ENCODE measurements at regions not wholly inside any gene's neighbourhood (a gene's known extent, or its start where the extent isn't known, plus 50 kb on each side); places are given as distances from the start of the nearest gene placed in this dataset.
A peak's percentile ranks its signal among the peaks of the same experiment; 100 is the strongest.

GRCh38 chr3:165640031-165640430 lies 197.2 kb downstream of the BCHE start:
- TF ChIP-seq FOXM1 (IDR thresholded peaks at IDR 0.05; ENCODE audit: borderline replicate concordance, low read depth): no peak
- TF ChIP-seq EGR1 (IDR thresholded peaks at IDR 0.05): no peak
- no peak for TF ChIP-seq MAX (IDR thresholded peaks at IDR 0.05)
- TF ChIP-seq EP300 (IDR thresholded peaks at IDR 0.05; ENCODE audit: borderline replicate concordance): no peak
- no peak for TF ChIP-seq TCF12 (IDR thresholded peaks at IDR 0.05; ENCODE audit: low read depth)
- no peak for TF ChIP-seq TEAD4 (IDR thresholded peaks at IDR 0.05)
- TF ChIP-seq, protein P1, sequence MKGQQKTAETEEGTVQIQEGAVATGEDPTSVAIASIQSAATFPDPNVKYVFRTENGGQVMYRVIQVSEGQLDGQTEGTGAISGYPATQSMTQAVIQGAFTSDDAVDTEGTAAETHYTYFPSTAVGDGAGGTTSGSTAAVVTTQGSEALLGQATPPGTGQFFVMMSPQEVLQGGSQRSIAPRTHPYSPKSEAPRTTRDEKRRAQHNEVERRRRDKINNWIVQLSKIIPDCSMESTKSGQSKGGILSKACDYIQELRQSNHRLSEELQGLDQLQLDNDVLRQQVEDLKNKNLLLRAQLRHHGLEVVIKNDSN (IDR thresholded peaks at IDR 0.05): no peak
- TF ChIP-seq RAD21 (IDR thresholded peaks at IDR 0.05; ENCODE audit: low read depth): no peak
- no peak for TF ChIP-seq CEBPB (IDR thresholded peaks at IDR 0.05)

GRCh38 chr3:165638034-165638433 lies 199.2 kb downstream of the BCHE start:
- no peak for TF ChIP-seq TAF1 (IDR thresholded peaks at IDR 0.05; ENCODE audit: low read depth)

DNA sequence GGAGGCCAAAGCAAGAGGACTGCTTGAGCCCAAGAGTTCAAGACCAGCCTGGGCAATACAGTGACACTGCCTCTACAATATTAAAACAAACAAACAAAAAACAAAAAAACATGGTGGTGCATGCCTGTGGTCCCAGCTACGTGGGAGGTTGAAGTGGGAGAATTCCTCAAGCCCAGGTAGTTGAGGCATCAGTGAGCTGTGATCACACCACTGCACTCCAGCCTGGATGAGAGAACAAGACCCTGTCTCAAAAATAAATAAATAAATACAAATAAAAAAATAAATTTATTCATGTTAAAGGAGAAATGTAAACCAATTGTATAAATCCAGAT lies 200.6 kb downstream of the BCHE start:
- TF ChIP-seq EP300 (IDR thresholded peaks at IDR 0.05; ENCODE audit: borderline replicate concordance): no peak
- TF ChIP-seq YY1 (IDR thresholded peaks at IDR 0.05; ENCODE audit: low read depth): no peak
- TF ChIP-seq CEBPB (IDR thresholded peaks at IDR 0.05): no peak
- TF ChIP-seq TEAD4 (IDR thresholded peaks at IDR 0.05): no peak
- TF ChIP-seq RAD21 (IDR thresholded peaks at IDR 0.05; ENCODE audit: low read depth): no peak
- no peak for TF ChIP-seq TCF12 (IDR thresholded peaks at IDR 0.05; ENCODE audit: low read depth)

GRCh38 chr3:165635791-165636683 lies 201.2 kb downstream of the BCHE start:
- no peak for TF ChIP-seq YY1 (IDR thresholded peaks at IDR 0.05; ENCODE audit: low read depth)
- no peak for TF ChIP-seq TAF1 (IDR thresholded peaks at IDR 0.05; ENCODE audit: low read depth)
- TF ChIP-seq, protein P2, sequence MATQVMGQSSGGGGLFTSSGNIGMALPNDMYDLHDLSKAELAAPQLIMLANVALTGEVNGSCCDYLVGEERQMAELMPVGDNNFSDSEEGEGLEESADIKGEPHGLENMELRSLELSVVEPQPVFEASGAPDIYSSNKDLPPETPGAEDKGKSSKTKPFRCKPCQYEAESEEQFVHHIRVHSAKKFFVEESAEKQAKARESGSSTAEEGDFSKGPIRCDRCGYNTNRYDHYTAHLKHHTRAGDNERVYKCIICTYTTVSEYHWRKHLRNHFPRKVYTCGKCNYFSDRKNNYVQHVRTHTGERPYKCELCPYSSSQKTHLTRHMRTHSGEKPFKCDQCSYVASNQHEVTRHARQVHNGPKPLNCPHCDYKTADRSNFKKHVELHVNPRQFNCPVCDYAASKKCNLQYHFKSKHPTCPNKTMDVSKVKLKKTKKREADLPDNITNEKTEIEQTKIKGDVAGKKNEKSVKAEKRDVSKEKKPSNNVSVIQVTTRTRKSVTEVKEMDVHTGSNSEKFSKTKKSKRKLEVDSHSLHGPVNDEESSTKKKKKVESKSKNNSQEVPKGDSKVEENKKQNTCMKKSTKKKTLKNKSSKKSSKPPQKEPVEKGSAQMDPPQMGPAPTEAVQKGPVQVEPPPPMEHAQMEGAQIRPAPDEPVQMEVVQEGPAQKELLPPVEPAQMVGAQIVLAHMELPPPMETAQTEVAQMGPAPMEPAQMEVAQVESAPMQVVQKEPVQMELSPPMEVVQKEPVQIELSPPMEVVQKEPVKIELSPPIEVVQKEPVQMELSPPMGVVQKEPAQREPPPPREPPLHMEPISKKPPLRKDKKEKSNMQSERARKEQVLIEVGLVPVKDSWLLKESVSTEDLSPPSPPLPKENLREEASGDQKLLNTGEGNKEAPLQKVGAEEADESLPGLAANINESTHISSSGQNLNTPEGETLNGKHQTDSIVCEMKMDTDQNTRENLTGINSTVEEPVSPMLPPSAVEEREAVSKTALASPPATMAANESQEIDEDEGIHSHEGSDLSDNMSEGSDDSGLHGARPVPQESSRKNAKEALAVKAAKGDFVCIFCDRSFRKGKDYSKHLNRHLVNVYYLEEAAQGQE (IDR thresholded peaks at IDR 0.05; ENCODE audit: low read depth): no peak
- no peak for TF ChIP-seq MAX (IDR thresholded peaks at IDR 0.05)
- no peak for TF ChIP-seq CREB1 (IDR thresholded peaks at IDR 0.05; ENCODE audit: low read depth)
- TF ChIP-seq TCF12 (IDR thresholded peaks at IDR 0.05; ENCODE audit: low read depth): no peak
- TF ChIP-seq EP300 (IDR thresholded peaks at IDR 0.05; ENCODE audit: borderline replicate concordance): no peak
- TF ChIP-seq FOXM1 (IDR thresholded peaks at IDR 0.05; ENCODE audit: borderline replicate concordance, low read depth): no peak
- TF ChIP-seq EGR1 (IDR thresholded peaks at IDR 0.05): no peak

DNA sequence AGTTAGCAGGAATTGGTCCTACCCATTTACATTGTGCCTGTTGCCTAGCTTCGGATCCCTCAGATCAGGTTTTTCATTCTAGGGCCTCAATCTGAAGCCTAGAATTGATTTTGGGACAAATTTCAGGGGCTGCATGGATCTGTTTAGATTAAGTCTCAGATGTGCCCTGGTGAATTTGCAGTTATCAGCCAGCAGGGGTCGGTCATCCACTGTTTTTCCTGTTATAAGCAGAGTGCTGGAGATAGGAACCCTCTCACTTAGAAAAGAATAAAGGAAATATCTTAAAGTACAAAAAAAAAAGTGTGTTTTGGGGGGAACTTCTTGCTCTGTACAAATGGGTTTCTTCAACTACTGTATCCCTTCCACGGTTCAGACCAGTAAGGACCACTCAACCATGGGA lies 212.5 kb downstream of the BCHE start:
- TF ChIP-seq NFIC (IDR thresholded peaks at IDR 0.05): no peak
- peak; percentile 53 for TF ChIP-seq RAD21 (IDR thresholded peaks at IDR 0.05; ENCODE audit: low read depth)

DNA sequence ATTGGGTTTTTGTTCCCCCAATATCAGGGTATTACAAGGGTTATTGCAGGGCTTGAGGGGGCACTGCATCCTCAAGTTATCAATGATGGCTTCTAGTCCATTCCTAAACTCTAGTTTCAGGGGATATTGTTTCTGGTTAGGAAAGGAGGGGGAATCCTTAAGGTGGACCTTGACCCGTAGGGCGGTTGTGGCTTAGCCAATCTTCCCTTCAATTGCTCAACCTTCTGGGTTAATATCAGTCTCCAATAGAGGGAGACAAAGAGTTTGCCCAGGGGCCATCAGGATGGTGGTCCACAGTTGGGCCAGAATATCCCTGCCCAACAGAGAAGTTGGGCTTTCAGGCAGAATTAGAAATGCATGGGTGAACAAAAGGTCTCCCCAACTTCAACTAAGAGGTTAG lies 214.9 kb downstream of the BCHE start:
- no peak for TF ChIP-seq TEAD4 (IDR thresholded peaks at IDR 0.05)
- no peak for TF ChIP-seq FOXM1 (IDR thresholded peaks at IDR 0.05; ENCODE audit: borderline replicate concordance, low read depth)
- TF ChIP-seq NFIC (IDR thresholded peaks at IDR 0.05): no peak
- TF ChIP-seq YY1 (IDR thresholded peaks at IDR 0.05; ENCODE audit: low read depth): no peak

DNA sequence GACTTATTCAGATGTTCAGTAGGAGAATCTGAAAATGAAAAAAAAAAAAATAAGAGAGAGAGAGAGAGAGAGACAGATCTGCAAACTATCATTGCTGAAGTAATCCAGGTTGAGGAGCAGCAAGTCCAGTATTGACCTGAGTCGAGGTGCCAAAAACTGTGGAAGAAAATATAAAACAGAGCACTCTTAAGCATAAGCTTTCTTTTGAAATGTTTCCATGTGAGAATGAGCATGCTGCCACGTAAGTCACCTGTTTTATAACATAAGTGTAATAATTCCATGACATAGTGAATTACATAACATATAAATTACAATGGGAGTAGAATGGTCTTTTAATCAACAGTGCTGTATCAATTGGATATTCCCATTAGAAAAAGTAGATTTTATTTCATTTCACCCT lies 218.2 kb downstream of the BCHE start:
- TF ChIP-seq, protein P1 (IDR thresholded peaks at IDR 0.05): no peak
- no peak for TF ChIP-seq CREB1 (IDR thresholded peaks at IDR 0.05; ENCODE audit: low read depth)
- TF ChIP-seq RAD21 (IDR thresholded peaks at IDR 0.05; ENCODE audit: low read depth): no peak
- no peak for TF ChIP-seq TCF12 (IDR thresholded peaks at IDR 0.05; ENCODE audit: low read depth)
- no peak for TF ChIP-seq TAF1 (IDR thresholded peaks at IDR 0.05; ENCODE audit: low read depth)

DNA sequence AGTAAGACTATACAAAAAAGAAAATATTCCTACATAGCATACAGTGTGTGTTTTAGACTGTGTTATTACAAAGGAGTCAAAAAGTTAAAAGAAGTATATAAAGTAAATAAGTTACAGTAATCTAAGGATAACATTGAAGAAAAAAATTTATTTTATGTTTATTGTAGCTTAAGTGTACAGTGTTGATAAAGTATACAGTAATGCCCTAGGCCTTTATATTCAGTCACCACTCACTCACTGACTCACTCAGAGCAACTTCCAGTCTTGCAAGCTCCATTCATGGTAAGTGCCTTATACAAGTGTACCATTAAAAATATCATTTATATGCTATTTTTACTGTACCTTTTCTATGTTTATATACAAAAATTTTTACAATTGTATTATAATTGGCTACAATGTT lies 220.1 kb downstream of the BCHE start:
- TF ChIP-seq CEBPB (IDR thresholded peaks at IDR 0.05): no peak
- TF ChIP-seq MAX (IDR thresholded peaks at IDR 0.05): no peak
- TF ChIP-seq, protein P2 (IDR thresholded peaks at IDR 0.05; ENCODE audit: low read depth): no peak
- TF ChIP-seq YY1 (IDR thresholded peaks at IDR 0.05; ENCODE audit: low read depth): no peak
- TF ChIP-seq FOXM1 (IDR thresholded peaks at IDR 0.05; ENCODE audit: borderline replicate concordance, low read depth): no peak
- TF ChIP-seq NFIC (IDR thresholded peaks at IDR 0.05): no peak
- TF ChIP-seq RAD21 (IDR thresholded peaks at IDR 0.05; ENCODE audit: low read depth): no peak
- TF ChIP-seq TEAD4 (IDR thresholded peaks at IDR 0.05): no peak
- TF ChIP-seq, protein P1 (IDR thresholded peaks at IDR 0.05): no peak
- no peak for TF ChIP-seq ZBTB7A (IDR thresholded peaks at IDR 0.05; ENCODE audit: low read depth)
- TF ChIP-seq TCF12 (IDR thresholded peaks at IDR 0.05; ENCODE audit: low read depth): no peak
- no peak for TF ChIP-seq TAF1 (IDR thresholded peaks at IDR 0.05; ENCODE audit: low read depth)
- no peak for TF ChIP-seq EP300 (IDR thresholded peaks at IDR 0.05; ENCODE audit: borderline replicate concordance)
- TF ChIP-seq CREB1 (IDR thresholded peaks at IDR 0.05; ENCODE audit: low read depth): no peak
- TF ChIP-seq EGR1 (IDR thresholded peaks at IDR 0.05): no peak

All from Ishikawa (cell line).